RWPE2 (cell line): ENCODE measurements at regions not wholly inside any gene's neighbourhood (a gene's known extent, or its start where the extent isn't known, plus 50 kb on each side); places are given as distances from the start of the nearest gene placed in this dataset.

Experiments
- ATAC-seq: fragments of 200-7000 bp; cut with Tn5 transposase; 3 replicates; pipeline ENCODE4 v1.9.1; 2021; ENCODE audit warnings: low read depth
- DNase-seq: peaks from one replicate; pipeline ENCODE4 v3.0.0-alpha.2; 2020; ENCODE audit warnings: low spot score
- H3K27ac ChIP-seq: fragments of 450-650 bp; 2 replicates; pipeline ENCODE4 v1.5.1; 2017; ENCODE audit warnings: mild to moderate bottlenecking; ENCODE audit not compliant: poor library complexity, severe bottlenecking
- H3K27me3 ChIP-seq: fragments of 250-450 bp; sonication (Bioruptor Pico); 2 replicates; pipeline ENCODE4 v1.5.1; 2021; ENCODE audit warnings: mild to moderate bottlenecking, moderate library complexity; ENCODE audit not compliant: insufficient read depth, poor library complexity, severe bottlenecking
- H3K36me3 ChIP-seq: fragments of 250-450 bp; sonication (Bioruptor Pico); 2 replicates; pipeline ENCODE4 v1.5.1; 2020; ENCODE audit warnings: low read depth, mild to moderate bottlenecking, moderate library complexity
- H3K4me1 ChIP-seq: fragments of 250-450 bp; sonication (Bioruptor Pico); 2 replicates; pipeline ENCODE4 v1.5.1; 2021; ENCODE audit warnings: mild to moderate bottlenecking, moderate library complexity; ENCODE audit not compliant: insufficient read depth, poor library complexity, severe bottlenecking
- H3K4me3 ChIP-seq: fragments of 250-450 bp; sonication (Bioruptor Pico); 2 replicates; pipeline ENCODE4 v1.5.1; 2021; ENCODE audit warnings: mild to moderate bottlenecking, moderate library complexity; ENCODE audit not compliant: severe bottlenecking
- H3K9me3 ChIP-seq: fragments of 250-450 bp; sonication (Bioruptor Pico); 2 replicates; pipeline ENCODE4 v1.5.1; 2021; ENCODE audit warnings: mild to moderate bottlenecking, moderate library complexity; ENCODE audit not compliant: severe bottlenecking
- TF ChIP-seq, protein P1 (sequence below): fragments of 450-650 bp; IDR thresholded peaks from one replicate; pipeline ENCODE4 v1.5.1; 2017; ENCODE audit warnings: mild to moderate bottlenecking, moderate library complexity; ENCODE audit not compliant: poor library complexity, severe bottlenecking

DNA sequence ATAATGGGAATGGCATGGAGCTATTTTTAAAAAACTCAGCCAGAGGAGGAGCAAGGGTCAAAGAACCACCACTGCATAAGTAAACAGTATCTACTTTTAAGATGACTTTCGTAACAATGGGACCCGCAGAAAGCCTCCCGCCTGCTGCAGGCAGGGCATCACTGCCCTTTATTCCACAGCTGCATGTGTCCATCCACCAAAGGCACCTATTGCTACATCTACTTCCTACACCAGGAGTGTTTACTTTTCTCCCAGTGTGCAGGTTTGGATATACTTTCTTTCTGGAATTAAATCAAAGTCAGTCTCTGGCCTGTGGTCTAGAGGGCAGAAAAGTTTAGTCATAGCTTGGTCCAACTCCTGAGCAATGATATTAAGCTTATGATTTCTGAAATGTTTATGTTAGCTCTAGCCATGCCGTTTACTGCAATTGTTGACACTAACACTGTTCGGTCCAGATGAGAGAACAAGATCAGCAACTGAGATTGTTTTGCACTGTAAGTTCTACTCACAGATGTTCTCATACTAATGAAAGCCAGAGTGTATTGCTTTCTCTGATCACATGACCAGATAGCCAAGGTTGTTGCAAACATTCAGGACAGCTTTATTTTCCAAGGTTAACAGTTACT, 391.5 kb downstream of the FGF10 start:
- no peak; the same call in 2 of the 3 replicates for ATAC-seq
- Histone ChIP-seq H3K4me3 (no peak overlapping the region), H3K36me3 (no peaks in the 10 kb centered on the region), H3K27ac (no peak overlapping the region), H3K9me3 (no peaks in the 10 kb centered on the region), H3K27me3 (no peaks in the 10 kb centered on the region), H3K4me1 (no peaks in the 10 kb centered on the region)
- TF ChIP-seq, protein P1, sequence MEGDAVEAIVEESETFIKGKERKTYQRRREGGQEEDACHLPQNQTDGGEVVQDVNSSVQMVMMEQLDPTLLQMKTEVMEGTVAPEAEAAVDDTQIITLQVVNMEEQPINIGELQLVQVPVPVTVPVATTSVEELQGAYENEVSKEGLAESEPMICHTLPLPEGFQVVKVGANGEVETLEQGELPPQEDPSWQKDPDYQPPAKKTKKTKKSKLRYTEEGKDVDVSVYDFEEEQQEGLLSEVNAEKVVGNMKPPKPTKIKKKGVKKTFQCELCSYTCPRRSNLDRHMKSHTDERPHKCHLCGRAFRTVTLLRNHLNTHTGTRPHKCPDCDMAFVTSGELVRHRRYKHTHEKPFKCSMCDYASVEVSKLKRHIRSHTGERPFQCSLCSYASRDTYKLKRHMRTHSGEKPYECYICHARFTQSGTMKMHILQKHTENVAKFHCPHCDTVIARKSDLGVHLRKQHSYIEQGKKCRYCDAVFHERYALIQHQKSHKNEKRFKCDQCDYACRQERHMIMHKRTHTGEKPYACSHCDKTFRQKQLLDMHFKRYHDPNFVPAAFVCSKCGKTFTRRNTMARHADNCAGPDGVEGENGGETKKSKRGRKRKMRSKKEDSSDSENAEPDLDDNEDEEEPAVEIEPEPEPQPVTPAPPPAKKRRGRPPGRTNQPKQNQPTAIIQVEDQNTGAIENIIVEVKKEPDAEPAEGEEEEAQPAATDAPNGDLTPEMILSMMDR, result no peak
- no peak for DNase-seq

DNA sequence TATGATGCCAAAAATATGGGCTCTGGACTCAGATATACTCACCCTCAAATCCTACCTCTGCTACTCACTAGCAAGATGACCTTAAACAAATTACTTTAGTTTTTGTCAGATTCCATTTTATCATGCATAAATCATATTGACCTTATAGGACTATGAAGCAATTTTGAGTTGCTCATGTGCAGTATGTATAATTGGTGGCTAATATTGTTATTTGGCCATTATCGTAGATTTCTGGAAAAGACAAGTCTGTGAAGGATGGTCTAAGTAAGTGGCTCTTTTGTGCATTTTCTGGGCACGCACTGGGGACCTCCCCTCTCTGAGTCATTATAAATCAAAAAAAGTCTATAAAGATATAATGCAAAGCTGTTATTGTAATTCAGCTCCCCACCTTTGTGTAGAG, 393.0 kb downstream of the FGF10 start:
- Histone ChIP-seq H3K9me3 (no peaks in the 10 kb centered on the region), H3K4me1 (no peaks in the 10 kb centered on the region), H3K36me3 (no peaks in the 10 kb centered on the region), H3K4me3 (no peak overlapping the region), H3K27me3 (no peaks in the 10 kb centered on the region), H3K27ac (no peak overlapping the region)
- ATAC-seq (no peak), DNase-seq (no peak)
- TF ChIP-seq, protein P1, result no peak

DNA sequence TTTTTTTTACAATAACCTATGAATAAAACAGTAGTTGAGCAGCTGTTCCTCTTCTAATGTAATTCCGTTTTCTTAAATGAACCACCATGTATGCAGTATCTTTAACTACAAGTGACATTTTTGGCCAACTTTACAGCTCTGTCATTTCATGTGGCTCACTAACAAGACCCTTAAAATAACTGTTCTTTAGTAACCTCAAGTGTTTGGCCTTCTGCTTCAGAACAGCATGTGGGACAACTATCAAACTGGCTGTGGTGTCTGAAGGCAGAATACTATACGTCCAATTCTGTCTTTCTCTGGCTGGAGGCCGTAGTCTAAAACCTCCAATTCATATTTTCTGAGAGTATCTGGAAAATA, 391.4 kb downstream of the NNT start:
- Histone ChIP-seq H3K27me3 (no peaks in the 10 kb centered on the region), H3K36me3 (no peaks in the 10 kb centered on the region), H3K4me1 (no peaks in the 10 kb centered on the region), H3K27ac (no peak overlapping the region), H3K4me3 (no peak overlapping the region), H3K9me3 (no peaks in the 10 kb centered on the region)
- DNase-seq (no peak), ATAC-seq (no peak)
- TF ChIP-seq, protein P1, result no peak

DNA sequence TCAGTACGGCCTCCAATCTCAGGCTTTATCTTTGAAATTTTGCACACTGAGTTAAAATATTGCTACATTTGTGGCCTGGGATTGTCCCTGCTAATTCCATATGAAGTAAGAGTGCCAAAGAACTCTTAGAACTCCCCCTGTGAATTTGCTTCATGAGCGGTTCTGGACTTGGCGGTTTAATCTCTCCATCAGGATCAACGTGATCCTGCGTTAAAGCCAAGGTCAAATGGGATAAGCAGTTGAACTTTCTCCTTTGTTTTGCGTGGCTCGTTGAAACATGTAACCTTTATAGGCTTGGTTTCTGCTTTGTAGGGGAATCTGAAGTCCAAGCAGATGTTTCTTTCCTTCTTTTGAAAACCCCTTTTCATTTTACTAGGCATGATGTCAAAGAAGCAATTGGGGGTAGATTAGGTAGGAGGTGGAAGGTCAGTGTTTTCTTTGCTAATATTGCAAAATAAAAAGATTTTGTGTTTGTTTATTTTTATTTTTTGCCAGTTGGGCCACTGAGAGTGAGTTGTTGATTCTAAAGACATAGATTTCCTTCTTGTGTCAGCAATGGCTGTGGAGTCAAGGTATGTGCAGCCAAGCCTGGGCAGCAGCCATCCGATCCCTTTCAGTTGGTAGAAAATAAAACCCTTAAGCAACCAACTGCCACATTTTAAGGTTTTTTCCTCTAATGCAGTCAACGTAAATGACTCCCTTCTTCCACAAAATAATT, 390.8 kb downstream of the NNT start:
- no peak for DNase-seq
- no peaks in the 10 kb centered on the region for H3K9me3 ChIP-seq
- H3K4me3 ChIP-seq, result no peak overlapping the region
- H3K27ac ChIP-seq, result no peak overlapping the region
- ATAC-seq, result no peak
- TF ChIP-seq, protein P1, result no peak
- no peaks in the 10 kb centered on the region for H3K4me1 ChIP-seq
- no peaks in the 10 kb centered on the region for H3K36me3 ChIP-seq
- no peaks in the 10 kb centered on the region for H3K27me3 ChIP-seq

DNA sequence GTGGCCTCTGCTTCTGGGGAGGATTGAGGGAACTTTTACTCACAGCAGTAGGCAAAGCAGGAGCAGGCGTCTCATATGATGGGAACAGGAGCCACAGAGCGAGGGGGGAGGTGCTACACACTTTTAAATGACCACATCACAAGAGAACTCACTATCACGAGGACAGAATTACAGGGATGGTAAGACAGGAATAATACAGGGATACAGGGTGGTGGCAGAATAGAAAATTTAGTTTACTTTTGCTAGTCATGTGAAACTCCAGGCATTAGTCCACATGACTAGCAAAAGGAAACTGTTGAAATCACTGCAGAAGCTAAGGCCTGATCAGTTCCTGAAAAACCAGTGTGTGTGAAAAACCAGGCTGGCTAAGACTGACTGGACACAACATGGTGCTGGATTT, 382.4 kb downstream of the NNT start:
- Histone ChIP-seq H3K36me3 (no peaks in the 10 kb centered on the region), H3K27me3 (no peaks in the 10 kb centered on the region), H3K4me1 (no peaks in the 10 kb centered on the region), H3K9me3 (no peaks in the 10 kb centered on the region), H3K27ac (no peak overlapping the region), H3K4me3 (no peak overlapping the region)
- ATAC-seq (no peak), DNase-seq (no peak)
- TF ChIP-seq, protein P1, result no peak
